ENCODE measurements at regions not wholly inside any gene's neighbourhood (a gene's known extent, or its start where the extent isn't known, plus 50 kb on each side); places are given as distances from the start of the nearest gene placed in this dataset.
"Not testable (repeated sequence)": the region's sequence is repeated elsewhere in the genome, so short reads cannot be mapped to it uniquely, and the experiment has no call there.

DNA sequence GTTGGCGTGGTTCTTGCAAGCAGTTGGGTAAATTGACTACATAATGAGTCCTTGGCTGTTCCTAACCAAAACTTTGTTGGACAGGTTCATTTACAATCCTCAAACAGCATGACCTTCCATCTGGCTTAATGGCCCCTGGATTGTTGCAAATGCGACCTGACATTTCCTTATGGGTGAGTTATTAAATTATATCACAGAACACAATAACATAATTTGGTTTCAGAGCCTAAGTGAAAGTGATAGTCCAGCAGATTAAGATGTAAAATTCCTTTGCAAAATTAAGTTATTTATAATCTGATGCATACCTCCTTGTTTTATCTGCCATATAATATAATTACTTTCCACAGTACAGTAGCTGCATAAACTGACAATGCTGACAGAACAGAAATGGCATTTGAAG, 224.4 kb downstream of the TUSC1 start:
- no peaks in the 10 kb centered on the region for H3K36me3 ChIP-seq
- DNase-seq, result no peak
- intact Hi-C loops (cut with DNase I), result no loop called here
- H3K27ac ChIP-seq, result no peak overlapping the region
- H3K27me3 ChIP-seq, result no peaks in the 10 kb centered on the region
- no peak overlapping the region for H3K4me3 ChIP-seq
- TF ChIP-seq CTCF (IDR thresholded peaks at IDR 0.05), result no peak
- H3K4me1 ChIP-seq, result no peaks in the 10 kb centered on the region
- no peaks in the 10 kb centered on the region for H3K9me3 ChIP-seq
- ATAC-seq, result no peak

- Histone ChIP-seq H3K27ac (no peak overlapping the region), H3K36me3 (no peaks in the 10 kb centered on the region), H3K4me3 (no peak overlapping the region), H3K4me1 (no peaks in the 10 kb centered on the region), H3K9me3 (no peaks in the 10 kb centered on the region), H3K27me3 (no peaks in the 10 kb centered on the region)
- ATAC-seq, result no peak
- intact Hi-C loops (cut with DNase I), result loop anchor here (10.0 kb wide), 1 partner anchor 55 kb away; no protein-coding TSS in a partner anchor
- DNase-seq, result no peak
- TF ChIP-seq CTCF (IDR thresholded peaks at IDR 0.05), result no peak
Measured at GRCh38 chr9:25449503-25449902, 228.7 kb downstream of the TUSC1 start.

DNA sequence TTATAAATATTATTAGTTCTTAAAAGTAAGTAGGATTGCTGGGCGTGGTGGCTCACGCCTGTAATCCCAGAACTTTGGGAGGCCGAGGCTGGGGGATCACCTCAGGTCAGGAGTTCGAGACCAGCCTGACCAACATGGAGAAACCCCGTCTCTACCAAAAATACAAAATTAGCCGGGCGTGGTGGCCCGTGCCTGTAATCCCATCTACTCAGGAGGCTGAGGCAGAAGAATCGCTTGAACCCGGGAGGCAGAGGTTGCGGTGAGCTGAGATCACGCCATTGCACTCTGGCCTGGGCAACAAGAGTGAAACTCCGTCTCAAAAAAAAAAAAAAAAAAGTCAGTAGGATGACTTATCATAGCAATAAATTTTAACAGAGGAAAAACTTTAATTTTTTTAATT, 232.5 kb downstream of the TUSC1 start:
- not testable (repeated sequence) for ATAC-seq, H3K9me3 ChIP-seq, H3K4me3 ChIP-seq, H3K36me3 ChIP-seq, H3K27me3 ChIP-seq, H3K27ac ChIP-seq, DNase-seq, H3K4me1 ChIP-seq
- intact Hi-C loops (cut with DNase I), result loop anchor here (10.0 kb wide), 1 partner anchor 59 kb away; no protein-coding TSS in a partner anchor

- intact Hi-C loops (cut with DNase I), result loop anchor here (10.0 kb wide), 1 partner anchor 62 kb away; no protein-coding TSS in a partner anchor
- ATAC-seq (no peak), DNase-seq (no peak)
- Histone ChIP-seq H3K27me3 (no peaks in the 10 kb centered on the region), H3K9me3 (no peaks in the 10 kb centered on the region), H3K36me3 (no peaks in the 10 kb centered on the region), H3K4me3 (no peak overlapping the region), H3K4me1 (no peaks in the 10 kb centered on the region), H3K27ac (no peak overlapping the region)
- no peak for TF ChIP-seq CTCF (IDR thresholded peaks at IDR 0.05)
Measured at GRCh38 chr9:25442526-25442925, 235.7 kb downstream of the TUSC1 start.

DNA sequence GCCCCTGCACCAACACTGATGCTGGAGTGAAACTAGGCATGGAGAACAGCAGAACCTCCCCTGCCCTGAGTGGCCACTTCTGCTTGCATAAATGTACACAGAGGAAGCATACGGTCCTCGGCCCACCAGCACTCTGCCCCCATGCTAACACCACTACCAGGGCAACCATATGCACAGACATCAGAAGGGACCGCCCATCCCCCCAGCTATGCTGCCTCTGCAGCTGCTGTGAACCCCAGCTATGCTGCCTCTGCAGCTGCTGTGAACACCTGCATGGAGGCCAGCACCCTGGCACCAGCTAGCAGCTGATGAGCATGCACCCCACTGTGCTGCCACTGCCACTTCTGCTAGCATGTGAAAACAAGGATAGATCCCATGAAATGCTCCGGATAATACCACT, 250.3 kb downstream of the TUSC1 start:
- no peaks in the 10 kb centered on the region for H3K27me3 ChIP-seq
- no peak for TF ChIP-seq CTCF (IDR thresholded peaks at IDR 0.05)
- no peaks in the 10 kb centered on the region for H3K9me3 ChIP-seq
- no peaks in the 10 kb centered on the region for H3K36me3 ChIP-seq
- DNase-seq (peak; percentile 52), ATAC-seq (peak; percentile 42)
- intact Hi-C loops (cut with DNase I), result no loop called here
- no peak overlapping the region for H3K27ac ChIP-seq
- H3K4me1 ChIP-seq, result no peaks in the 10 kb centered on the region
- H3K4me3 ChIP-seq, result no peak overlapping the region

DNA sequence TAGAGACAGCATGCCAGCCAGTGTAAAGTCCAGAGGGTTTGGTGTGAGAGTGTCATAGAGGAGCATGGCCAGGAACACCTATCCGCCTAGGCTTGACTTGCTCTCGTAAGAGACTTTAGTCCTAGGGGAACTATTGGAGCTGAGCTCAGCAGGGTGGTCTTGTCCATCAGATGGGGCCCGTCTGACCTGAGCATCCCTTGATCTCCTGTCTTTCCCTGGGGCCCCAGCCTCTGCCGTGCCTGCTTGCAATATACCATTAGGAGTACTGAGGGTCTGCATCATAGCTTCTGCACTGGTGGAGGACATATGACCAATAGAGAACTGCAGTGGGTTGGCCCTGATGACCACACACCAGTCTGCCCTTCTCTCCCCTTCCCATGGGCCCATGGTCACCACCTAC, 251.0 kb downstream of the TUSC1 start:
- Histone ChIP-seq H3K9me3 (no peaks in the 10 kb centered on the region), H3K4me3 (no peak overlapping the region), H3K36me3 (no peaks in the 10 kb centered on the region), H3K27me3 (no peaks in the 10 kb centered on the region), H3K4me1 (no peaks in the 10 kb centered on the region), H3K27ac (no peak overlapping the region)
- DNase-seq (no peak), ATAC-seq (peak; percentile 13)
- intact Hi-C loops (cut with DNase I), result no loop called here
- TF ChIP-seq CTCF (IDR thresholded peaks at IDR 0.05), result no peak

Measured in upper lobe of right lung (tissue), 1 donor.